CD4-positive, alpha-beta memory T cell (primary cell): ENCODE measurements at regions not wholly inside any gene's neighbourhood (a gene's known extent, or its start where the extent isn't known, plus 50 kb on each side); places are given as distances from the start of the nearest gene placed in this dataset.
"Not testable (repeated sequence)": the region's sequence is repeated elsewhere in the genome, so short reads cannot be mapped to it uniquely, and the experiment has no call there.

Experiments
- CTCF ChIA-PET: fragments of 350-600 bp; sonication (Branson Sonifier 250); formaldehyde crosslinking; loops from one replicate; lab custom pipeline; 2021; ENCODE audit warnings: inconsistent platforms; ENCODE audit not compliant: partially characterized antibody; lab: Charles Lee
- POLR2A ChIA-PET: fragments of 350-600 bp; sonication (Branson Sonifier 250); formaldehyde crosslinking; loops from one replicate; lab custom pipeline; 2021; ENCODE audit not compliant: partially characterized antibody; lab: Charles Lee
- DNase-seq, 5 donors: peaks; one replicate each; pipeline versions ENCODE4 v3.0.0 to v3.0.0-alpha.2; 2020 to 2022; ENCODE audit warnings: mixed read lengths in 1 of 5
- H3K27ac ChIP-seq: one replicate; pipeline ENCODE4 v1.7.0; 2013; ENCODE audit warnings: low read depth, low read length
- H3K27me3 ChIP-seq: 2 replicates; pipeline ENCODE4 v1.7.0; 2013; ENCODE audit warnings: mild to moderate bottlenecking, low read length, moderate library complexity; ENCODE audit not compliant: insufficient read depth
- H3K36me3 ChIP-seq: 2 replicates; pipeline ENCODE4 v1.7.0; 2013; ENCODE audit warnings: mild to moderate bottlenecking, low read length, moderate library complexity; ENCODE audit not compliant: insufficient read depth
- H3K4me1 ChIP-seq: 2 replicates; pipeline ENCODE4 v1.7.0; 2013; ENCODE audit warnings: mild to moderate bottlenecking, low read length, moderate library complexity; ENCODE audit not compliant: insufficient read depth
- H3K4me3 ChIP-seq, 2 donors: one replicate each; pipeline ENCODE4 v1.7.0; 2013; ENCODE audit warnings: low read length in 2 of 2, mild to moderate bottlenecking in 1 of 2
- H3K9me3 ChIP-seq, 2 donors: one replicate each; pipeline ENCODE4 v1.7.0; 2013; ENCODE audit warnings: low read length in 2 of 2, control low read depth in 1 of 2; ENCODE audit not compliant: control insufficient read depth in 1 of 2
- H3K27ac Mint-ChIP-seq, 7 donors: one replicate each; pipeline ENCODE4 v1.8.0; 2020 to 2021; ENCODE audit warnings: mixed read lengths in 7 of 7, mild to moderate bottlenecking in 6 of 7, inconsistent platforms in 3 of 7, moderate library complexity in 3 of 7
- H3K27me3 Mint-ChIP-seq, 2 donors: one replicate each; pipeline ENCODE4 v1.8.0; 2020 to 2021; ENCODE audit warnings: mixed read lengths in 2 of 2
- H3K36me3 Mint-ChIP-seq, 2 donors: one replicate each; pipeline ENCODE4 v1.8.0; 2020 to 2021; ENCODE audit warnings: mixed read lengths in 2 of 2, inconsistent platforms in 1 of 2, mild to moderate bottlenecking in 1 of 2
- H3K4me1 Mint-ChIP-seq, 4 donors: one replicate each; pipeline ENCODE4 v1.8.0; 2020 to 2021; ENCODE audit warnings: mixed read lengths in 4 of 4, mild to moderate bottlenecking in 1 of 4
- H3K4me3 Mint-ChIP-seq, 8 donors: one replicate each; pipeline ENCODE4 v1.8.0; 2020 to 2021; ENCODE audit warnings: mixed read lengths in 8 of 8, mild to moderate bottlenecking in 7 of 8, moderate library complexity in 6 of 8, inconsistent platforms in 3 of 8
- H3K9me3 Mint-ChIP-seq, 8 donors: one replicate each; pipeline ENCODE4 v1.8.0; 2020 to 2021; ENCODE audit warnings: mixed read lengths in 8 of 8, mild to moderate bottlenecking in 5 of 8, inconsistent platforms in 3 of 8, moderate library complexity in 1 of 8
- intact Hi-C: fragments of 100-400 bp; cut with micrococcal nuclease; formaldehyde crosslinking; loops from one replicate; pipeline ENCODE4 v1.15.1; 2023

GRCh38 chr10:42899036-42899435 is 116.4 kb downstream of the BMS1 start:
- Mint-ChIP-seq H3K27ac (no peak overlapping the region), H3K27me3 (peaks cover 28 to 37% of the 10 kb centered on the region in 2 donors), H3K4me1 (peaks cover 0 to 3% (median 1%) of the 10 kb centered on the region in 4 donors), H3K36me3 (peaks cover 0 to 7% of the 10 kb centered on the region in 2 donors), H3K9me3 (peaks cover 3 to 53% (median 36%) of the 10 kb centered on the region in 8 donors), H3K4me3 (no peak overlapping the region)
- intact Hi-C loops = no loop called here
- no peaks in the 10 kb centered on the region for H3K9me3 ChIP-seq
- ChIA-PET CTCF (no interaction called here), POLR2A (no interaction called here)
- no peaks in the 10 kb centered on the region for H3K4me1 ChIP-seq
- no peak overlapping the region for H3K27ac ChIP-seq
- no peak for DNase-seq
- no peaks in the 10 kb centered on the region for H3K36me3 ChIP-seq
- no peaks in the 10 kb centered on the region for H3K27me3 ChIP-seq
- H3K4me3 ChIP-seq = no peak overlapping the region

- CTCF ChIA-PET, intact Hi-C loops, POLR2A ChIA-PET, DNase-seq, H3K4me1 ChIP-seq, H3K9me3 ChIP-seq, H3K36me3 Mint-ChIP-seq, H3K4me3 Mint-ChIP-seq, H3K4me1 Mint-ChIP-seq, H3K27me3 ChIP-seq, H3K36me3 ChIP-seq, H3K27ac Mint-ChIP-seq, H3K27ac ChIP-seq, H3K4me3 ChIP-seq: not testable (repeated sequence)
- peaks cover 27 to 30% of the 10 kb centered on the region in 2 donors for H3K27me3 Mint-ChIP-seq
- H3K9me3 Mint-ChIP-seq = peaks cover 3 to 58% (median 37%) of the 10 kb centered on the region in 8 donors
Observed at GRCh38 chr10:42900346-42900745, 117.8 kb downstream of the BMS1 start.

GRCh38 chr10:42911359-42911758 is 128.8 kb downstream of the BMS1 start:
- intact Hi-C loops = no loop called here
- ChIA-PET CTCF (no interaction called here), POLR2A (no interaction called here)
- no peak overlapping the region for H3K27ac ChIP-seq
- no peaks in the 10 kb centered on the region for H3K36me3 ChIP-seq
- H3K27me3 ChIP-seq = no peaks in the 10 kb centered on the region
- H3K4me3 ChIP-seq = no peak overlapping the region
- Mint-ChIP-seq H3K9me3 (peaks cover 0 to 36% (median 14%) of the 10 kb centered on the region in 8 donors), H3K27me3 (peaks cover 2 to 6% of the 10 kb centered on the region in 2 donors), H3K36me3 (no peaks in the 10 kb centered on the region), H3K4me3 (no peak overlapping the region), H3K27ac (no peak overlapping the region), H3K4me1 (no peaks in the 10 kb centered on the region)
- no peaks in the 10 kb centered on the region for H3K4me1 ChIP-seq
- no peak for DNase-seq
- H3K9me3 ChIP-seq = peaks cover 0 to 3% of the 10 kb centered on the region in 2 donors

GRCh38 chr10:42916974-42917373 is 134.4 kb downstream of the BMS1 start:
- Mint-ChIP-seq H3K27me3 (peaks cover 2 to 7% of the 10 kb centered on the region in 2 donors), H3K4me3 (no peak overlapping the region), H3K4me1 (no peaks in the 10 kb centered on the region), H3K9me3 (peaks cover 0 to 41% (median 21%) of the 10 kb centered on the region in 8 donors), H3K36me3 (no peaks in the 10 kb centered on the region), H3K27ac (no peak overlapping the region)
- POLR2A ChIA-PET = no interaction called here
- Histone ChIP-seq H3K36me3 (no peaks in the 10 kb centered on the region), H3K27ac (no peak overlapping the region), H3K4me3 (no peak overlapping the region), H3K9me3 (no peaks in the 10 kb centered on the region), H3K4me1 (no peaks in the 10 kb centered on the region), H3K27me3 (no peaks in the 10 kb centered on the region)
- intact Hi-C loops = no loop called here
- DNase-seq = no peak
- CTCF ChIA-PET = no interaction called here

GRCh38 chr10:42917821-42918220 is 135.2 kb downstream of the BMS1 start:
- Mint-ChIP-seq H3K36me3 (no peaks in the 10 kb centered on the region), H3K4me1 (no peaks in the 10 kb centered on the region), H3K27me3 (peaks cover 2 to 7% of the 10 kb centered on the region in 2 donors), H3K9me3 (peaks cover 0 to 48% (median 23%) of the 10 kb centered on the region in 8 donors), H3K4me3 (no peak overlapping the region), H3K27ac (no peak overlapping the region)
- intact Hi-C loops = no loop called here
- Histone ChIP-seq H3K36me3 (no peaks in the 10 kb centered on the region), H3K4me1 (no peaks in the 10 kb centered on the region), H3K27me3 (no peaks in the 10 kb centered on the region), H3K4me3 (no peak overlapping the region), H3K9me3 (no peaks in the 10 kb centered on the region), H3K27ac (no peak overlapping the region)
- ChIA-PET POLR2A (no interaction called here), CTCF (no interaction called here)
- no peak for DNase-seq

GRCh38 chr10:42921951-42922350 is 139.4 kb downstream of the BMS1 start:
- Histone ChIP-seq H3K9me3 (no peaks in the 10 kb centered on the region), H3K27ac (no peak overlapping the region), H3K4me3 (no peak overlapping the region), H3K4me1 (no peaks in the 10 kb centered on the region), H3K27me3 (no peaks in the 10 kb centered on the region), H3K36me3 (no peaks in the 10 kb centered on the region)
- peaks cover 4 to 8% of the 10 kb centered on the region in 2 donors for H3K27me3 Mint-ChIP-seq
- POLR2A ChIA-PET = no interaction called here
- H3K9me3 Mint-ChIP-seq = peaks cover 0 to 34% (median 15%) of the 10 kb centered on the region in 8 donors
- H3K4me1 Mint-ChIP-seq = no peaks in the 10 kb centered on the region
- H3K4me3 Mint-ChIP-seq = no peak overlapping the region
- no peak for DNase-seq
- H3K36me3 Mint-ChIP-seq = no peaks in the 10 kb centered on the region
- intact Hi-C loops = no loop called here
- no peak overlapping the region for H3K27ac Mint-ChIP-seq
- CTCF ChIA-PET = no interaction called here

- Mint-ChIP-seq H3K27ac (no peak overlapping the region), H3K4me3 (no peak overlapping the region), H3K27me3 (peaks cover 2 to 8% of the 10 kb centered on the region in 2 donors), H3K36me3 (no peaks in the 10 kb centered on the region), H3K4me1 (no peaks in the 10 kb centered on the region), H3K9me3 (peaks cover 0 to 19% (median 9%) of the 10 kb centered on the region in 8 donors)
- Histone ChIP-seq H3K4me1 (no peaks in the 10 kb centered on the region), H3K27ac (no peak overlapping the region), H3K27me3 (no peaks in the 10 kb centered on the region), H3K4me3 (no peak overlapping the region), H3K36me3 (no peaks in the 10 kb centered on the region), H3K9me3 (no peaks in the 10 kb centered on the region)
- POLR2A ChIA-PET = no interaction called here
- intact Hi-C loops = no loop called here
- CTCF ChIA-PET = no interaction called here
- no peak for DNase-seq
Observed at GRCh38 chr10:42924484-42924883, 141.9 kb downstream of the BMS1 start.

GRCh38 chr10:42926843-42927242 is 144.2 kb downstream of the BMS1 start:
- Mint-ChIP-seq H3K36me3 (no peaks in the 10 kb centered on the region), H3K27me3 (peaks cover 9 to 11% of the 10 kb centered on the region in 2 donors), H3K4me3 (no peak overlapping the region), H3K4me1 (peaks cover 0 to 2% (median 0%) of the 10 kb centered on the region in 4 donors), H3K9me3 (peaks cover 0 to 15% (median 6%) of the 10 kb centered on the region in 8 donors), H3K27ac (no peak overlapping the region)
- POLR2A ChIA-PET = no interaction called here
- CTCF ChIA-PET = no interaction called here
- H3K36me3 ChIP-seq = no peaks in the 10 kb centered on the region
- H3K27me3 ChIP-seq = no peaks in the 10 kb centered on the region
- no peak for DNase-seq
- H3K9me3 ChIP-seq = no peaks in the 10 kb centered on the region
- no peak overlapping the region for H3K27ac ChIP-seq
- H3K4me3 ChIP-seq = no peak overlapping the region
- no peaks in the 10 kb centered on the region for H3K4me1 ChIP-seq
- intact Hi-C loops = no loop called here
